ENCODE measurements at regions not wholly inside any gene's neighbourhood (a gene's known extent, or its start where the extent isn't known, plus 50 kb on each side); places are given as distances from the start of the nearest gene placed in this dataset.

GRCh38 chr10:62689712-62690111 is 114.8 kb upstream of the ADO start:
- ChIA-PET POLR2A (no interaction called here), CTCF (interaction anchor here (0.6 kb wide), 1 partner anchor 327 kb away, joined by 6 read pairs; no protein-coding TSS in a partner anchor)

DNA sequence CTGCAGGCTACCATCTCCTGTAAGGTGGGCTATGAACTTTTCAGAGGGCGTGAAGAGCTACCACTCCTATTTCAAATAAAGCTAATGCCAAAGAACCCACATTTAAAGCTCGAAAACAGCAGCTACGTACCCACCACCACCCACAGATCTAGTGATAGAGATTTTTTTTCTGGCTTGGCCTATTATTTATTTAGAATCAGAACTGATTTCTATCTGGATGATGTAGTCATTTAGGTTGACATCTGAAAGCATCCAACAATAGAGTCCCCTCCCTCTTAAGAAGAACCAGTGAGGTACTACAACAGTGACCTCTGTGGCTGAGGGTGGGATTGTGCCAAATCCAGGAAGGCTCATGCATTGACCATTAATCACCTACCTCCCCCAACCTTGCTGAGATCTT is 113.8 kb upstream of the ADO start:
- Histone ChIP-seq H3K4me1 (ENCODE audit: control insufficient read depth, insufficient read depth, low read length) (no peaks in the 10 kb centered on the region), H3K36me3 (ENCODE audit: control insufficient read depth in 2 of 2, insufficient read depth in 1 of 2, low read length in 2 of 2) (no peaks in the 10 kb centered on the region), H3K4me3 (ENCODE audit: low read depth, low read length) (no peak overlapping the region), H3K9me3 (ENCODE audit: control insufficient read depth, insufficient read depth, low read depth, low read length) (no peaks in the 10 kb centered on the region), H3K27ac (ENCODE audit: extremely low read depth, low read depth, low read length) (no peak overlapping the region)
- TF ChIP-seq KLF10 (tag by site-specific recombination; IDR thresholded peaks at IDR 0.05): no peak
- POLR2A ChIA-PET: interaction anchor here (0.6 kb wide), 1 partner anchor 873 kb away, joined by 3 read pairs; no protein-coding TSS in a partner anchor
- CTCF ChIA-PET: interaction anchor here (0.6 kb wide), 1 partner anchor 425 kb away, joined by 4 read pairs; no protein-coding TSS in a partner anchor

More at GRCh38 chr10:62689712-62690111, 114.8 kb upstream of the ADO start:
- TF ChIP-seq RBAK (tag by site-specific recombination; IDR thresholded peaks at IDR 0.05) (no peak), ZNF138 (tag by site-specific recombination; IDR thresholded peaks at IDR 0.05; ENCODE audit: borderline replicate concordance) (no peak), ZFP41 (tag by site-specific recombination; IDR thresholded peaks at IDR 0.05; ENCODE audit: borderline replicate concordance) (no peak), ZNF354C (tag by site-specific recombination; IDR thresholded peaks at IDR 0.05; ENCODE audit: borderline replicate concordance, low read depth) (no peak), ZNF184 (tag by site-specific recombination; IDR thresholded peaks at IDR 0.05) (no peak), ZNF391 (tag by site-specific recombination; IDR thresholded peaks at IDR 0.05; ENCODE audit: borderline replicate concordance, low read depth) (no peak), ZNF292 (tag by site-specific recombination; IDR thresholded peaks at IDR 0.05; ENCODE audit: borderline replicate concordance, low read depth) (no peak), ZBTB20 (tag by site-specific recombination; IDR thresholded peaks at IDR 0.05) (no peak), ZNF114 (tag by site-specific recombination; IDR thresholded peaks at IDR 0.05) (no peak), ZNF394 (tag by site-specific recombination; IDR thresholded peaks at IDR 0.05; ENCODE audit: borderline replicate concordance) (no peak), ZNF175 (tag by site-specific recombination; IDR thresholded peaks at IDR 0.05) (no peak), PRDM4 (tag by site-specific recombination; IDR thresholded peaks at IDR 0.05) (no peak)
- TF ChIP-seq, protein P1, sequence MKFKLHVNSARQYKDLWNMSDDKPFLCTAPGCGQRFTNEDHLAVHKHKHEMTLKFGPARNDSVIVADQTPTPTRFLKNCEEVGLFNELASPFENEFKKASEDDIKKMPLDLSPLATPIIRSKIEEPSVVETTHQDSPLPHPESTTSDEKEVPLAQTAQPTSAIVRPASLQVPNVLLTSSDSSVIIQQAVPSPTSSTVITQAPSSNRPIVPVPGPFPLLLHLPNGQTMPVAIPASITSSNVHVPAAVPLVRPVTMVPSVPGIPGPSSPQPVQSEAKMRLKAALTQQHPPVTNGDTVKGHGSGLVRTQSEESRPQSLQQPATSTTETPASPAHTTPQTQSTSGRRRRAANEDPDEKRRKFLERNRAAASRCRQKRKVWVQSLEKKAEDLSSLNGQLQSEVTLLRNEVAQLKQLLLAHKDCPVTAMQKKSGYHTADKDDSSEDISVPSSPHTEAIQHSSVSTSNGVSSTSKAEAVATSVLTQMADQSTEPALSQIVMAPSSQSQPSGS (tag by site-specific recombination; IDR thresholded peaks at IDR 0.05; ENCODE audit: low read depth): no peak
- TF ChIP-seq, protein P2, sequence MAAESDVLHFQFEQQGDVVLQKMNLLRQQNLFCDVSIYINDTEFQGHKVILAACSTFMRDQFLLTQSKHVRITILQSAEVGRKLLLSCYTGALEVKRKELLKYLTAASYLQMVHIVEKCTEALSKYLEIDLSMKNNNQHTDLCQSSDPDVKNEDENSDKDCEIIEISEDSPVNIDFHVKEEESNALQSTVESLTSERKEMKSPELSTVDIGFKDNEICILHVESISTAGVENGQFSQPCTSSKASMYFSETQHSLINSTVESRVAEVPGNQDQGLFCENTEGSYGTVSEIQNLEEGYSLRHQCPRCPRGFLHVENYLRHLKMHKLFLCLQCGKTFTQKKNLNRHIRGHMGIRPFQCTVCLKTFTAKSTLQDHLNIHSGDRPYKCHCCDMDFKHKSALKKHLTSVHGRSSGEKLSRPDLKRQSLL (tag by site-specific recombination; IDR thresholded peaks at IDR 0.05): no peak
- no peak overlapping the region for H3K4me3 ChIP-seq (ENCODE audit: low read depth, low read length)
- no peaks in the 10 kb centered on the region for H3K9me3 ChIP-seq (ENCODE audit: control insufficient read depth, insufficient read depth, low read depth, low read length)
- no peaks in the 10 kb centered on the region for H3K36me3 ChIP-seq (ENCODE audit: control insufficient read depth in 2 of 2, insufficient read depth in 1 of 2, low read length in 2 of 2)
- H3K4me1 ChIP-seq (ENCODE audit: control insufficient read depth, insufficient read depth, low read length): no peaks in the 10 kb centered on the region
- no peak overlapping the region for H3K27ac ChIP-seq (ENCODE audit: extremely low read depth, low read depth, low read length)

DNA sequence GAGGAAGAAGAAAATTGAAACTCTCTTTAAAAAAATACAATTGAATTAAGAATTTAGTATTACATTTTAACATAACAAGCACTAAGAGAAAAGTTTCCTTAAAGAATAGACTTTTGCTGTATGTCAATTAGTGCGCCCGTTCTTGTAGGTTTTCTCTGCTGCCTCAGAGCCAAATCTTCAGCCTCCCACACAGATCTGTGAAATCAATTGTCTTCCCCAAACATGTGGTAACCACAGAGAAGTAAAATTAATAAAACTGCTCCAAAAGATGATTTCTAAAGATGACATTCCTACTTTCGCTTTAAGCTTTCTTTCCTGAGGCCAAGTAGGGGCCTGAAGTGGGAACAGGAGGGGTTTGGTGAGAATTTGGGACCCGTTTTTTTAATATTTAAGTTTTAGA is 113.2 kb upstream of the ADO start:
- ChIA-PET POLR2A (no interaction called here), CTCF (no interaction called here)
- H3K27ac ChIP-seq (ENCODE audit: extremely low read depth, low read depth, low read length): no peak overlapping the region
- no peak overlapping the region for H3K4me3 ChIP-seq (ENCODE audit: low read depth, low read length)
- H3K4me1 ChIP-seq (ENCODE audit: control insufficient read depth, insufficient read depth, low read length): no peaks in the 10 kb centered on the region
- no peaks in the 10 kb centered on the region for H3K9me3 ChIP-seq (ENCODE audit: control insufficient read depth, insufficient read depth, low read depth, low read length)
- H3K36me3 ChIP-seq (ENCODE audit: control insufficient read depth in 2 of 2, insufficient read depth in 1 of 2, low read length in 2 of 2): no peaks in the 10 kb centered on the region
- no peak for TF ChIP-seq ZNF114 (tag by site-specific recombination; IDR thresholded peaks at IDR 0.05)
- TF ChIP-seq ZBTB44 (tag by site-specific recombination; IDR thresholded peaks at IDR 0.05): no peak
- TF ChIP-seq ZSCAN23 (tag by site-specific recombination; IDR thresholded peaks at IDR 0.05): no peak
- no peak for TF ChIP-seq ZBTB26 (tag by site-specific recombination; optimal IDR thresholded peaks at IDR 0.05)
- TF ChIP-seq OSR2 (tag by site-specific recombination; IDR thresholded peaks at IDR 0.05): no peak
- TF ChIP-seq ZNF513 (tag by site-specific recombination; IDR thresholded peaks at IDR 0.05): no peak
- TF ChIP-seq ZNF558 (tag by site-specific recombination; IDR thresholded peaks at IDR 0.05): no peak
- TF ChIP-seq ZNF16 (tag by site-specific recombination; IDR thresholded peaks at IDR 0.05; ENCODE audit: low read depth): no peak
- no peak for TF ChIP-seq ZNF175 (tag by site-specific recombination; IDR thresholded peaks at IDR 0.05)
